Ovary (tissue), 7 donors: ENCODE measurements at regions not wholly inside any gene's neighbourhood (a gene's known extent, or its start where the extent isn't known, plus 50 kb on each side); places are given as distances from the start of the nearest gene placed in this dataset.

ENCODE experiments used
- DNase-seq, 5 donors: peaks; one replicate each; pipeline ENCODE4 v3.0.0-alpha.2; 2019 to 2020
- H3K27ac ChIP-seq, 2 donors: fragments of 200-600 bp; one replicate each; pipeline versions ENCODE4 v1.5.1 to v1.8.0; 2019 to 2022
- H3K27me3 ChIP-seq: fragments of 200-600 bp; one replicate; pipeline ENCODE4 v1.8.0; 2022
- H3K36me3 ChIP-seq: fragments of 200-600 bp; sonication (generic); one replicate; pipeline ENCODE4 v1.5.1; 2019
- H3K4me1 ChIP-seq: one replicate; pipeline ENCODE4 v1.8.1; 2013; ENCODE audit warnings: mild to moderate bottlenecking, moderate library complexity; ENCODE audit not compliant: insufficient read depth
- H3K4me3 ChIP-seq: fragments of 200-600 bp; sonication (generic); one replicate; pipeline ENCODE4 v1.5.1; 2017
- H3K9me3 ChIP-seq, 2 donors: fragments of 200-600 bp in 1 of 2; sonication (generic) in 1 of 2; one replicate each; pipeline versions ENCODE4 v1.5.1 to v1.8.1; 2013 to 2019; ENCODE audit warnings: mild to moderate bottlenecking in 1 of 2, moderate library complexity in 1 of 2
- EP300 ChIP-seq: sonication (generic); formaldehyde crosslinking; IDR thresholded peaks from one replicate; pipeline ENCODE4 v1.6.1; 2017; ENCODE audit warnings: antibody characterized with exemption
- POLR2A ChIP-seq: fragments of 450-650 bp; IDR thresholded peaks from one replicate; pipeline ENCODE4 v1.6.1; 2017; ENCODE audit warnings: antibody characterized with exemption, mild to moderate bottlenecking, moderate library complexity
- WGBS, 3 donors: extraction: QIAGEN DNeasy Blood & Tissue Kit in 1 of 3; methylation state at CpG; one replicate each; pipeline versions ENCODE4 v1.1.5 to v1.1.7; 2013 to 2017; 5-methylcytosine and 5-hydroxymethylcytosine counted together
- intact Hi-C, 4 donors: fragments of 100-400 bp; cut with DNase I; formaldehyde crosslinking; loops; one replicate each; pipeline versions ENCODE4 v1.11.0 to v1.15.1; 2022 to 2023
- TF ChIP-seq, protein P1 (sequence below), 3 donors: fragments of 450-650 bp in 2 of 3; fragments of 200-600 bp in 1 of 3; IDR thresholded peaks; one replicate each; pipeline versions ENCODE4 v1.5.1 to v1.8.0; 2016 to 2022; ENCODE audit warnings: antibody characterized with exemption in 3 of 3, mild to moderate bottlenecking in 1 of 3
- donor health status: DM: no; HTN: no; CAD: no; lungs with moderate emphysema.
- donor health status: DM: no; HTN: no; CAD: no.
- donor health status: Bipolar disorder and iron deficiency.
- donor health status: DM: no; HTN: no; CAD: no.
- donor health status: DM: yes; HTN: yes; CAD: no.

DNA sequence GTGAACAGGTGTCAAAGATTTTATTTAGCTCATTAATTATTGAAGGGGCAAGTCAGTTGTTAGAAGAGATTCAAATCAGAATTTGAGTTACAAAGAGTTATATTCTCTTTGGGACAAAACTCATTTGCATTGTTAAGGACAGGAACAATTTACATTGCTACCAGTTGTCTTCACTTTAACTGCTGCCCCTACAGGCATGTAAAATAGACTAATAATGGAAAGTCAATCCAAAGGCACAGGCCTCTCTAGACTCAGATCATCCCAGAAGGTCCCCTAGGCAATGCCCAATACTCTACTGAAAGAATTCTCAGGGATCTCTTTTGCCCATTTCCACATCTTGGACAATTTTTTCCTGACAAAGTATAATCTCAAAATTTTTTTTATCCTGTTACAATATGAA, 95.7 kb downstream of the SCP2D1 start:
- H3K4me1 ChIP-seq: peaks cover 1% of the 10 kb centered on the region
- H3K36me3 ChIP-seq: no peaks in the 10 kb centered on the region
- no peak overlapping the region for H3K4me3 ChIP-seq
- no peak for DNase-seq
- intact Hi-C loops: loop anchor here in 1 of 4 donors (5.0 kb wide), 1 partner anchor 753 kb away; no protein-coding TSS in a partner anchor
- H3K27me3 ChIP-seq: no peaks in the 10 kb centered on the region
- no peaks in the 10 kb centered on the region for H3K9me3 ChIP-seq
- H3K27ac ChIP-seq: no peak overlapping the region
- TF ChIP-seq EP300: no peak
- TF ChIP-seq POLR2A: no peak
- TF ChIP-seq, protein P1, sequence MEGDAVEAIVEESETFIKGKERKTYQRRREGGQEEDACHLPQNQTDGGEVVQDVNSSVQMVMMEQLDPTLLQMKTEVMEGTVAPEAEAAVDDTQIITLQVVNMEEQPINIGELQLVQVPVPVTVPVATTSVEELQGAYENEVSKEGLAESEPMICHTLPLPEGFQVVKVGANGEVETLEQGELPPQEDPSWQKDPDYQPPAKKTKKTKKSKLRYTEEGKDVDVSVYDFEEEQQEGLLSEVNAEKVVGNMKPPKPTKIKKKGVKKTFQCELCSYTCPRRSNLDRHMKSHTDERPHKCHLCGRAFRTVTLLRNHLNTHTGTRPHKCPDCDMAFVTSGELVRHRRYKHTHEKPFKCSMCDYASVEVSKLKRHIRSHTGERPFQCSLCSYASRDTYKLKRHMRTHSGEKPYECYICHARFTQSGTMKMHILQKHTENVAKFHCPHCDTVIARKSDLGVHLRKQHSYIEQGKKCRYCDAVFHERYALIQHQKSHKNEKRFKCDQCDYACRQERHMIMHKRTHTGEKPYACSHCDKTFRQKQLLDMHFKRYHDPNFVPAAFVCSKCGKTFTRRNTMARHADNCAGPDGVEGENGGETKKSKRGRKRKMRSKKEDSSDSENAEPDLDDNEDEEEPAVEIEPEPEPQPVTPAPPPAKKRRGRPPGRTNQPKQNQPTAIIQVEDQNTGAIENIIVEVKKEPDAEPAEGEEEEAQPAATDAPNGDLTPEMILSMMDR (IDR thresholded peaks at IDR 0.05): no peak

DNA sequence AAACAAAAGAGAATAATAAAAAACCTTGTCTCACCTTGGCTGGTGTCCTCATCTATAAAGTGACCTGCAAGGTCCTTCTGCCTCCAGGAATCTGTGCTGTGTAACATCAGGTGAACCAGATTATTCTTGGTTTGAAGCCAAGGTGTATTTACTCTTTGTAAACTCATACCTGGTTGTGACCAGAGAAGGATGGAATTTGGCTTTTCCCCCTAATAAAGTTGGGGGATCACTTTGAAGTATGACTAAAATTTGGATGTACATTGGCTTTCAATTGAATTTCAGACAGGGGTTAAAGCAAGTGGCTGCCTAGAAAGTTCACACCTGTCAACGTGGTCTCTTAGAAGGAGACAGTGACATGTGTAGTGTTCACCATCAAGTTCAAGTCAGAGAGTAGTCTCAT, 100.1 kb downstream of the SCP2D1 start:
- H3K27ac ChIP-seq: no peak overlapping the region
- WGBS, 3 donors: 70 to 81% (median 71%) methylated on average over 1 of the region's 1 CpG
- DNase-seq: no peak
- intact Hi-C loops: no loop called here
- H3K27me3 ChIP-seq: no peaks in the 10 kb centered on the region
- no peaks in the 10 kb centered on the region for H3K36me3 ChIP-seq
- TF ChIP-seq EP300: no peak
- TF ChIP-seq, protein P1 (IDR thresholded peaks at IDR 0.05): no peak
- TF ChIP-seq POLR2A: no peak
- H3K4me1 ChIP-seq: no peaks in the 10 kb centered on the region
- H3K4me3 ChIP-seq: no peak overlapping the region
- H3K9me3 ChIP-seq: no peaks in the 10 kb centered on the region

DNA sequence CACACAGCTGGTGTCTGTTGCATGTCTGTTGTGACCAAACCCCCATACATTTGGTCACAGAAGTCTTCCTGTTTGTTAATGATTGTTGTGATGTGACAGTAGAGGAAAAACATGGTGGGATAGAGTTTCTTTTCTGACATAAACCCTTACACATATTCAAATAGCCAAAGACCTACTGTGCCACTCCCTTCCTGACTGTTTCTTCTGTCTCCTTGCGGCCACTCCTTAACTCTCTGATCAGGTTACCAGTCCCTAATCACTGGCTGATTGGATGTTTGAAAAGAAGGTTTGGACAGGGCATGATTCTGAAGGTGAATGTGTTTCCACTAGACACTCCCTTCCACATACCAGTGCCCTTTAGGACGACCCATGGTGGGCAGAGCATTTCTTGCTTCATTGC, 101.2 kb downstream of the SCP2D1 start:
- DNase-seq: no peak
- H3K27me3 ChIP-seq: no peaks in the 10 kb centered on the region
- H3K4me1 ChIP-seq: no peaks in the 10 kb centered on the region
- intact Hi-C loops: no loop called here
- H3K4me3 ChIP-seq: no peak overlapping the region
- H3K9me3 ChIP-seq: no peaks in the 10 kb centered on the region
- H3K36me3 ChIP-seq: no peaks in the 10 kb centered on the region
- 73 to 84% (median 82%) methylated on average over 2 of the region's 2 CpGs for WGBS, 3 donors
- TF ChIP-seq EP300 (no peak), POLR2A (no peak)
- TF ChIP-seq, protein P1 (IDR thresholded peaks at IDR 0.05): no peak
- H3K27ac ChIP-seq: no peak overlapping the region

DNA sequence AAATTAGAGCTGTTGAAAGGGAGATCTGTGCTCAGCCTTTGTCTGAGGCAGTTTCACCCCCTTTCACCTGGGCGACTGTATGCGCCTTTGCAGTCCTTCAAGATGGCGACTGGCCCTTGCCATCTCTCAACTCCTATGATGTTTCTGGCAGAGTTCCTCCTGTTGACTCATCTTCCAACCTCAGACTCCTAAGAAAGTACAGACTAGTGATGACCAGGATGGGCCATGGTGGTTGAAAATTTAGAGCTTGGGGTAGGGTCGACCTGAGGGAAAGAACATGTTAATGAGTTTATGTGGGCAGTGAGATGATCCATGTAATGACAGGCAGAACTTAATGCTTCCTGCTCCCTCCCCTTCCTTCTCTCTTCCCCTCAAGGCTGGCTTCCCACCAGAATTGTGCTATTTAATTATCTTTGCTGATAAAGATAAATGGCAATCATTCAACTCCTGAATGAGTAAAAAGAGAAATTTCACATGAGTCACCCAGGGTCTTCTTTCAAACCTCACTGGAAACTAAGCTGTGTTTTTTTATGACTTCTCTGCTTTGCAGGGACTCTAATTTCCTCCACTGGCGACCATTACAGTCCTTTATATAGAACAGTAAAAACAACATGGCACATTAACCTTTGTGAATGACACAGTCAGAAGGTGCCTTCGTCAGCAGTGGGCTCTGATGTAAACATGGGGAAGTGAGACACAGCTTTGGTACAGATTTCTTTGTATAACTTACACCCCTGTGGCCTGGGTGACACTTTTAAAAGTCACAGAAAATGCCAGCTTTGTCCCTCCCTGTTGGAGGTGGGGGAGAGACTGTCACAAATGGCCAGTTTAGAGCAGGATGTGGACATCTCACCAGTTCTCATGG, 103.5 kb downstream of the SCP2D1 start:
- no peak for TF ChIP-seq POLR2A
- no peak for TF ChIP-seq EP300
- TF ChIP-seq, protein P1 (IDR thresholded peaks at IDR 0.05): no peak
- H3K4me1 ChIP-seq: no peaks in the 10 kb centered on the region
- H3K36me3 ChIP-seq: no peaks in the 10 kb centered on the region
- H3K4me3 ChIP-seq: no peak overlapping the region
- no peak overlapping the region for H3K27ac ChIP-seq
- no peak for DNase-seq
- intact Hi-C loops: no loop called here
- 65 to 72% (median 70%) methylated on average over 6 of the region's 6 CpGs for WGBS, 3 donors
- H3K27me3 ChIP-seq: no peaks in the 10 kb centered on the region
- H3K9me3 ChIP-seq: no peaks in the 10 kb centered on the region
